Fibroblast of skin of back (primary cell): ENCODE measurements at regions not wholly inside any gene's neighbourhood (a gene's known extent, or its start where the extent isn't known, plus 50 kb on each side); places are given as distances from the start of the nearest gene placed in this dataset.

ENCODE experiments used
- DNase-seq: peaks from one replicate; pipeline ENCODE4 v3.0.0-alpha.2; 2013

DNA sequence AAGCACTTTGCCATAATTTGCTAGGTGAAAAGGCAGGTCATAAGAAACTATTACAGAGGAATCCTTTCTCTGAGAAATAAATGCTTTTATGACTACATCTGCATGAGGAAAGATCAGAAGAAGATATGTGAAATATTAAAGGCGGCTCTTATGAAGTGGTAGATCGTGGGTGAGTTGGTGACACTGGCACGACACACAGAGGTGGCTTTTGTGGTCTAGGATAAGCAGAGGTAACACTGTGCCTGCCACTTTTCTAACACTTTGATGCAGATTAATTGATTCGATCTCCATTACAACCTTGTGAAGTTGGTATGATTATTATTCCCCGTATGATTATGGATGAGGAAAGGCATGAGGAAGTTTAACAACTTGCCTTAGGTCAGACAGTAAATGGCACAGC lies 60.0 kb upstream of the ELK3 start:
- DNase-seq: no peak

DNA sequence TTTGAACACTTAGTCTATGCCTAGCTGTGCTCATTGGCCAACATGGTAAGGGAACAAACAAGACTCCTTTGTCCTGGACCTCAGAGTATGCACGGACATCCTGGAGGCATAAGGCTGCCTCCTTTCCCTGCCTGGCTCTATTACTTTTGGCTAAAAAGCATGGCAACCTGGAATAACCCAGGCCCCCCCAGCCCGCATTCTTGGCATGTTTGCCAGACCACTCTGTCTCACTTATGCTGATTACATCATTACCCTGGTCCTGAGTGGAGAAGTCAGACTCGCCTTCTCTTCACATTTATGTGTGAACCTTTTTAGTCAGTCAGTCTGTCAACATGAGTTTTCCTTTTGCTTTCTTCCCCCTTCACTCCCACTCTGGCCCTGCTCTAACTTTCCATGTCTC lies 58.0 kb upstream of the ELK3 start:
- peak; percentile 75 for DNase-seq

DNA sequence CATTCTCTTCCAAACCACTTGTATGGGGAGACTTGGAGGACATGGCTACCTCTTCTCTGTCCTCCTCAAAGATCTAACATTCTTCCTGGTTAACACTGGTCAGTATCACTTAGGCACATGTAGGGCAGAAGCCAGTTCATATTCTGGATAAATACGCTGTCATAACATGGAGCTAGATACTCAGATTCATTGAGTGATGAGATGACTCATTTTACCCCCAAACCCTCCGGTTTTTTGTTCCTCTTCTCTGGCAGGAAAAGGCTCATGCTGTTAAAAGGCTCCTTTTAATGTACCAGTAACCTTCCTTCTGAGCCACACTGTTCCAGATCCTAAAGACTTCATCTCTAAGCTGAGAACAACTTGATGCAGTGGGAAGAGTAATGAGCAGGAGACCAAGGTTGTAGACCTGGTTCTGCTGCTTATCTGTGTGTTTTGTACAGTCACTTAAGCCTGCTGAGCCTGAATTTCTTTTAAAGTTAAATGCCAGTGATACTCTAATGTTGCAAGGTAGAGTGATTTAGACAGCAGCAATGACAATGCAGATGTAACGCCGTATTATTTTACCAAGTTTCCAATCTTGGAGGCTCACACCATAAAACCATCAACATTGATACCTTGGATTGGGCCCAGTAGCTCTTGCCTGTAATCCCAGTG lies 57.3 kb upstream of the ELK3 start:
- peak; percentile 36 for DNase-seq

DNA sequence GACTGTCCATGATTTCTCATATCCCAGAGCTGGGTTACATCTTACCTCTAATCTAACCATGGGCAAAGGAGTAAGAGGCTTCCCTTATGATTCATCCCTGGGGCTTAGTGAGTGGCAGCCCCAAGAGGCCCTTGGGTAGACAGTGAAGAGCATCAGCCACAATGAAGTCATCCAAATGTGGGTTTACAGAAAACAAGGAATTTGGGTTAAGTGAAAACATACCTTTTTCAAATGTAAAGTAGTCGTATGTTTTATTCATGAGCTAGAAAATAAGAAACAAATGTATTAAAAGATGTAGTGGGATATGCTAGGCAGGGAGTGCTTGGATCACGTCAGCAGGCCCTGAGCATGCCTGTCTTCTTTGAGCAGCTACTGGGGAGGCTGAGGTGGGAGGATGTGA lies 54.0 kb upstream of the ELK3 start:
- peak; percentile 88 for DNase-seq

DNA sequence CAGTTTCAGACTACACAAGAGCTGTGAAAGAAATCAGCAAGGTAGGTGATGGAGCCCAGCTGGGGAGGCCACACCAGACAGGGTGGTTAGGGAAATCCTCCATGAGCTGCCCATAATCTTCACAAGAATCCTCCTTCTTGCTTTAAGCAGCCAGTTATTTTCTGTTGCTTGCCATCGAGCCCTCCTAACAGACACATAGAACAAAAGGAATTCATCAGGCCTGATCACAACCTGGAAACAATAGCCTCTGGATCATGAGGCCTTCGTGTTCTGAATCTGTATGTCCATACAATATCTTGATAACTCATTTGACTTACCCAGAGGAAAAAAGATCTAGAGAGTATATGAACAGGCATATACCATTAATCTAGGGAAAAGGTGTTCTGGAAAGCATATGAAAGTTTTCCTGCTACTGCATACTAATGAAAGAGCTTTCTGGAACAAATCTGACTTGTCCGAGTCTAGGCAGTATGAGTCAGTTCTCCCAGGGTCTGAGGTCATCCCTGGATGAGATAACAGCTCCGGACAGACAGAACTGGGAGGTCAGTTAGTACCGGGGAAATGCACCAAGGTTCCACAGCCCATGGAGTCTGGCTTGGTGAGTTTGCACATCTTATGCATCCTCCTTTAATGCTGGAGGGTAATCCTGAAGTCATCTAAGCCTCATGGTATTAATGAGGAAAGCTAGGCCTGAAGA lies 52.8 kb upstream of the ELK3 start:
- DNase-seq: peak; percentile 16

DNA sequence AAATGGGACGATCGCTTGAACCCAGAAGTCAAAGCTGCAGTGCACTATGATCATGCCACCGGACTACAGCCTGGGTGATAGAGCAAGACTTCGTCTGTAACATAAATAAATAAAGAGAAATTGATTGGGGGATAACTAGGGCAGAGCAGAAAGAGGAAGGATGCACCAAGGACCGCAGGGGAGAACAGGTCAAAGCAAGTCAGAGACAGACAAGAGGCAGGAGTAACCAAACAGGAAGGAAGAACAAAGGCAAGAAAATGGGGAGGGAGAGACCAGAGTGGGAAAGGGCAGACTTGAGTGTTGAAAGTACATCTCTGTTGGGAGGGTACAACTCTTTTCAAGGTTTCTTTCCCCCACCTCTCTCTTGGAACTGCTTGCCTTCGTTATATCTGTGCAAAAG lies 50.8 kb upstream of the ELK3 start:
- no peak for DNase-seq

DNA sequence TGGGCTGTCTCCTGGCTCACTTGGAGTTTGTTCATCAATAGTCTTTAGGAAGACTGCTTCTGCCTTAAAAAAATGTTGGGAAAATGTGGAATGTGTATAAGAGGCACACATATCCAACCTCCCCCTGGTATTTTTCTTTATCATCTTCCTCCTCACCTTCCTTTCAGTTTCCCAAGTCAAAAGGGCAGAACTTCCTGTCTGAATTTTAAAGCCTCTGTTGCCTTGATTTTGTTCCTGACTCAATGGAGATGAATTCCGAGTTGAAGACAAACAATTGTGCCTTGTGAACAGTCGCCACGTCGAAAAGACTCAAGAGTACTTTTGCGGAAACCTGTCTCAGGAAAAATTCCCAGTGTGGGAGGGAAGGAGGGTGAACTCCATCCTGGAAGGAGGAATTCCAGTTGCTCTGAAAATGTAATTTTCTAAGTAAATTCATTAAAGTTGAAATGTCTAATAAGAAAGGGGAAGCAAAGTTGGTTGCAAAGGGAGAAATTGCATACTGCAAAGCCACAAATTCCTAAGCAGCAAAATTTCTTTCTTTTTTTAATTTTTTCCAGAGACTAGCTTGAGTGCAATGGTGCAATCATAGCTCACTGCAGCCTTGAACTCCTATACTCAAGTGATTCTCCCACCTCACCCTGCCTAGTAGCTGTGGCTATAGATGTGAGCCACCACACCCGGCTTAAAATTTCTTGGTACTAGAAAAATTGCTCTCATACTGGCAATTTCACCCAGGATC lies 50.2 kb upstream of the ELK3 start:
- no peak for DNase-seq
